ENCODE measurements at regions not wholly inside any gene's neighbourhood (a gene's known extent, or its start where the extent isn't known, plus 50 kb on each side); places are given as distances from the start of the nearest gene placed in this dataset.

GRCh38 chr1:67542747-67543146 is 112.5 kb upstream of the SERBP1 start:
- TF ChIP-seq EZH2phosphoT487 (IDR thresholded peaks at IDR 0.05; ENCODE audit: low read depth) (no peak), CTCF (IDR thresholded peaks at IDR 0.05; ENCODE audit: low read depth, low read length) (no peak)
- H3K27me3 ChIP-seq (ENCODE audit: low read depth, low read length) = no peaks in the 10 kb centered on the region
- no peak overlapping the region for H3K4me2 ChIP-seq (ENCODE audit: low read length)
- no peak overlapping the region for H3K9ac ChIP-seq (ENCODE audit: low read length)
- H2AFZ ChIP-seq (ENCODE audit: low read depth, low read length) = no peak overlapping the region
- no peaks in the 10 kb centered on the region for H3K36me3 ChIP-seq (replicated peaks; ENCODE audit: low read depth, low read length)
- no peaks in the 10 kb centered on the region for H3K79me2 ChIP-seq (ENCODE audit: low read length)
- no peaks in the 10 kb centered on the region for H3K9me3 ChIP-seq (ENCODE audit: insufficient read depth, low read length)
- no peaks in the 10 kb centered on the region for H3K4me1 ChIP-seq (ENCODE audit: low read length)
- H3K4me3 ChIP-seq (ENCODE audit: low read length) = no peak overlapping the region
- no peak overlapping the region for H3K27ac ChIP-seq (ENCODE audit: low read length)
- no peaks in the 10 kb centered on the region for H4K20me1 ChIP-seq (ENCODE audit: insufficient read depth, low read length)

- H3K9ac ChIP-seq (ENCODE audit: low read length) = no peak overlapping the region
Measured at GRCh38 chr1:67544921-67545320, 114.7 kb upstream of the SERBP1 start.

GRCh38 chr1:67545364-67545763 is 115.2 kb upstream of the SERBP1 start:
- Histone ChIP-seq H3K27me3 (ENCODE audit: low read depth, low read length) (no peaks in the 10 kb centered on the region), H3K27ac (ENCODE audit: low read length) (no peak overlapping the region), H4K20me1 (ENCODE audit: insufficient read depth, low read length) (no peaks in the 10 kb centered on the region), H3K9ac (ENCODE audit: low read length) (no peak overlapping the region), H3K36me3 (replicated peaks; ENCODE audit: low read depth, low read length) (no peaks in the 10 kb centered on the region), H3K4me1 (ENCODE audit: low read length) (no peaks in the 10 kb centered on the region), H3K4me2 (ENCODE audit: low read length) (no peak overlapping the region), H3K79me2 (ENCODE audit: low read length) (no peaks in the 10 kb centered on the region), H2AFZ (ENCODE audit: low read depth, low read length) (no peak overlapping the region), H3K9me3 (ENCODE audit: insufficient read depth, low read length) (no peaks in the 10 kb centered on the region), H3K4me3 (ENCODE audit: low read length) (no peak overlapping the region)
- TF ChIP-seq EZH2phosphoT487 (IDR thresholded peaks at IDR 0.05; ENCODE audit: low read depth) (no peak), CTCF (IDR thresholded peaks at IDR 0.05; ENCODE audit: low read depth, low read length) (no peak)

More at GRCh38 chr1:67544921-67545320, 114.7 kb upstream of the SERBP1 start:
- Histone ChIP-seq H3K36me3 (replicated peaks; ENCODE audit: low read depth, low read length) (no peaks in the 10 kb centered on the region), H3K9me3 (ENCODE audit: insufficient read depth, low read length) (no peaks in the 10 kb centered on the region), H3K27me3 (ENCODE audit: low read depth, low read length) (no peaks in the 10 kb centered on the region), H3K4me1 (ENCODE audit: low read length) (no peaks in the 10 kb centered on the region), H3K79me2 (ENCODE audit: low read length) (no peaks in the 10 kb centered on the region), H3K4me3 (ENCODE audit: low read length) (no peak overlapping the region), H4K20me1 (ENCODE audit: insufficient read depth, low read length) (no peaks in the 10 kb centered on the region), H2AFZ (ENCODE audit: low read depth, low read length) (no peak overlapping the region), H3K27ac (ENCODE audit: low read length) (no peak overlapping the region), H3K4me2 (ENCODE audit: low read length) (no peak overlapping the region)
- no peak for TF ChIP-seq EZH2phosphoT487 (IDR thresholded peaks at IDR 0.05; ENCODE audit: low read depth)
- no peak for TF ChIP-seq CTCF (IDR thresholded peaks at IDR 0.05; ENCODE audit: low read depth, low read length)

- no peaks in the 10 kb centered on the region for H3K79me2 ChIP-seq (ENCODE audit: low read length)
- no peaks in the 10 kb centered on the region for H3K27me3 ChIP-seq (ENCODE audit: low read depth, low read length)
- H3K36me3 ChIP-seq (replicated peaks; ENCODE audit: low read depth, low read length) = no peaks in the 10 kb centered on the region
- no peak overlapping the region for H2AFZ ChIP-seq (ENCODE audit: low read depth, low read length)
- H3K27ac ChIP-seq (ENCODE audit: low read length) = no peak overlapping the region
- H3K9me3 ChIP-seq (ENCODE audit: insufficient read depth, low read length) = no peaks in the 10 kb centered on the region
- no peaks in the 10 kb centered on the region for H4K20me1 ChIP-seq (ENCODE audit: insufficient read depth, low read length)
- H3K4me1 ChIP-seq (ENCODE audit: low read length) = no peaks in the 10 kb centered on the region
- no peak overlapping the region for H3K9ac ChIP-seq (ENCODE audit: low read length)
- no peak overlapping the region for H3K4me3 ChIP-seq (ENCODE audit: low read length)
- TF ChIP-seq EZH2phosphoT487 (IDR thresholded peaks at IDR 0.05; ENCODE audit: low read depth) (no peak), CTCF (IDR thresholded peaks at IDR 0.05; ENCODE audit: low read depth, low read length) (no peak)
- H3K4me2 ChIP-seq (ENCODE audit: low read length) = no peak overlapping the region
Measured at GRCh38 chr1:67551375-67551774, 121.2 kb upstream of the SERBP1 start.

Measured in OCI-LY3 (cell line).